Progenitor cell of endocrine pancreas (in vitro differentiated cells): ENCODE measurements at regions not wholly inside any gene's neighbourhood (a gene's known extent, or its start where the extent isn't known, plus 50 kb on each side); places are given as distances from the start of the nearest gene placed in this dataset.

Experiments used
- DNase-seq: peaks from one replicate; pipeline ENCODE4 v3.0.0; 2021; ENCODE audit warnings: low spot score; ENCODE audit not compliant: unreplicated experiment
- H3K27ac Mint-ChIP-seq: 2 replicates; pipeline ENCODE4 v1.8.0; 2021; ENCODE audit warnings: mild to moderate bottlenecking, moderate library complexity, mixed read lengths
- H3K27me3 Mint-ChIP-seq: 2 replicates; pipeline ENCODE4 v1.8.0; 2021; ENCODE audit warnings: mixed read lengths
- H3K36me3 Mint-ChIP-seq: 2 replicates; pipeline ENCODE4 v1.8.0; 2022; ENCODE audit warnings: mixed read lengths; ENCODE audit not compliant: insufficient read depth
- H3K4me1 Mint-ChIP-seq: 2 replicates; pipeline ENCODE4 v1.8.0; 2021; ENCODE audit warnings: low read depth, mixed read lengths
- H3K4me3 Mint-ChIP-seq: 2 replicates; pipeline ENCODE4 v1.8.0; 2021; ENCODE audit warnings: low read depth, mild to moderate bottlenecking, moderate library complexity, mixed read lengths
- H3K9me3 Mint-ChIP-seq: 2 replicates; pipeline ENCODE4 v1.8.0; 2021; ENCODE audit warnings: low read depth, mixed read lengths
- CTCF ChIP-seq: fragments of 200-600 bp; sonication (generic); IDR thresholded peaks from one replicate; pipeline ENCODE4 v1.5.0; 2021; ENCODE audit warnings: antibody characterized with exemption, mild to moderate bottlenecking; ENCODE audit not compliant: unreplicated experiment

GRCh38 chr2:118632921-118633320 is 214.5 kb downstream of the EN1 start:
- Mint-ChIP-seq H3K36me3 (no peaks in the 10 kb centered on the region), H3K9me3 (no peaks in the 10 kb centered on the region), H3K27ac (no peak overlapping the region), H3K27me3 (peaks cover 24% of the 10 kb centered on the region), H3K4me3 (no peak overlapping the region), H3K4me1 (no peaks in the 10 kb centered on the region)
- TF ChIP-seq CTCF: no peak
- DNase-seq: no peak

GRCh38 chr2:118627156-118627555 is 220.3 kb downstream of the EN1 start:
- TF ChIP-seq CTCF: no peak
- no peaks in the 10 kb centered on the region for H3K36me3 Mint-ChIP-seq
- no peak overlapping the region for H3K4me3 Mint-ChIP-seq
- H3K27ac Mint-ChIP-seq: no peak overlapping the region
- H3K27me3 Mint-ChIP-seq: peaks cover 6% of the 10 kb centered on the region
- no peaks in the 10 kb centered on the region for H3K4me1 Mint-ChIP-seq
- peaks cover 6% of the 10 kb centered on the region for H3K9me3 Mint-ChIP-seq
- DNase-seq: no peak

- no peak for DNase-seq
- no peak overlapping the region for H3K27ac Mint-ChIP-seq
- no peak for TF ChIP-seq CTCF
- H3K4me3 Mint-ChIP-seq: no peak overlapping the region
- H3K4me1 Mint-ChIP-seq: no peaks in the 10 kb centered on the region
- peaks cover 29% of the 10 kb centered on the region for H3K27me3 Mint-ChIP-seq
- H3K36me3 Mint-ChIP-seq: no peaks in the 10 kb centered on the region
- peaks cover 6% of the 10 kb centered on the region for H3K9me3 Mint-ChIP-seq
Measured at GRCh38 chr2:118622913-118623312, 224.5 kb downstream of the EN1 start.

- Mint-ChIP-seq H3K36me3 (no peaks in the 10 kb centered on the region), H3K4me1 (no peaks in the 10 kb centered on the region), H3K4me3 (no peak overlapping the region), H3K27ac (no peak overlapping the region), H3K27me3 (peaks cover 31% of the 10 kb centered on the region), H3K9me3 (peaks cover 1% of the 10 kb centered on the region)
- TF ChIP-seq CTCF: no peak
- DNase-seq: no peak
Measured at GRCh38 chr2:118622108-118622507, 225.3 kb downstream of the EN1 start.

- no peaks in the 10 kb centered on the region for H3K36me3 Mint-ChIP-seq
- TF ChIP-seq CTCF: no peak
- no peaks in the 10 kb centered on the region for H3K9me3 Mint-ChIP-seq
- peaks cover 47% of the 10 kb centered on the region for H3K27me3 Mint-ChIP-seq
- H3K4me1 Mint-ChIP-seq: peaks cover 7% of the 10 kb centered on the region
- no peak for DNase-seq
- no peak overlapping the region for H3K27ac Mint-ChIP-seq
- no peak overlapping the region for H3K4me3 Mint-ChIP-seq
Measured at GRCh38 chr2:118618279-118618678, 229.2 kb downstream of the EN1 start.
